ENCODE measurements at regions not wholly inside any gene's neighbourhood (a gene's known extent, or its start where the extent isn't known, plus 50 kb on each side); places are given as distances from the start of the nearest gene placed in this dataset.
"Not testable (repeated sequence)": the region's sequence is repeated elsewhere in the genome, so short reads cannot be mapped to it uniquely, and the experiment has no call there.

- DNase-seq (ENCODE audit: low read depth), result no peak
- H3K4me3 ChIP-seq (ENCODE audit: low read length), result no peak overlapping the region
- no peak for TF ChIP-seq CTCF (IDR thresholded peaks at IDR 0.05; ENCODE audit: insufficient read depth, low read depth, low read length, missing control alignments)
Measured at GRCh38 chr1:233828480-233828879, 76.0 kb upstream of the SLC35F3 start.

GRCh38 chr1:233834609-233835008, 69.9 kb upstream of the SLC35F3 start:
- no peak for DNase-seq (ENCODE audit: low read depth)
- TF ChIP-seq CTCF (IDR thresholded peaks at IDR 0.05; ENCODE audit: insufficient read depth, low read depth, low read length, missing control alignments), result no peak
- no peak overlapping the region for H3K4me3 ChIP-seq (ENCODE audit: low read length)

- DNase-seq (ENCODE audit: low read depth); H3K4me3 ChIP-seq (ENCODE audit: low read length): not testable (repeated sequence)
Measured at GRCh38 chr1:233838207-233838606, 66.3 kb upstream of the SLC35F3 start.

GRCh38 chr1:233843525-233844204, 60.8 kb upstream of the SLC35F3 start:
- no peak for TF ChIP-seq CTCF (IDR thresholded peaks at IDR 0.05; ENCODE audit: insufficient read depth, low read depth, low read length, missing control alignments)
- no peak overlapping the region for H3K4me3 ChIP-seq (ENCODE audit: low read length)
- peak; percentile 34 for DNase-seq (ENCODE audit: low read depth)

- TF ChIP-seq CTCF (IDR thresholded peaks at IDR 0.05; ENCODE audit: insufficient read depth, low read depth, low read length, missing control alignments), result no peak
- H3K4me3 ChIP-seq (ENCODE audit: low read length), result no peak overlapping the region
- no peak for DNase-seq (ENCODE audit: low read depth)
Measured at GRCh38 chr1:233844275-233844674, 60.2 kb upstream of the SLC35F3 start.

- no peak for TF ChIP-seq CTCF (IDR thresholded peaks at IDR 0.05; ENCODE audit: insufficient read depth, low read depth, low read length, missing control alignments)
- H3K4me3 ChIP-seq (ENCODE audit: low read length), result no peak overlapping the region
- DNase-seq (ENCODE audit: low read depth), result no peak
Measured at GRCh38 chr1:233844692-233845091, 59.8 kb upstream of the SLC35F3 start.

Data from epithelial cell of esophagus (primary cell).